Brain microvascular endothelial cell (primary cell): ENCODE measurements at regions not wholly inside any gene's neighbourhood (a gene's known extent, or its start where the extent isn't known, plus 50 kb on each side); places are given as distances from the start of the nearest gene placed in this dataset.

ENCODE experiments used
- DNase-seq: peaks from one replicate; pipeline ENCODE4 v3.0.0-alpha.2; 2020
- H3K27ac ChIP-seq: fragments of 250-450 bp; sonication (Bioruptor Pico); 2 replicates; pipeline ENCODE4 v1.5.1; 2020; ENCODE audit warnings: mild to moderate bottlenecking, moderate library complexity
- H3K27me3 ChIP-seq: fragments of 250-450 bp; sonication (Bioruptor Pico); replicated peaks from 2 replicates; pipeline ENCODE4 v1.5.1; 2020; ENCODE audit warnings: mild to moderate bottlenecking
- H3K36me3 ChIP-seq: fragments of 250-450 bp; sonication (Bioruptor Pico); replicated peaks from 2 replicates; pipeline ENCODE4 v1.5.1; 2020; ENCODE audit warnings: mild to moderate bottlenecking
- H3K4me3 ChIP-seq: 2 replicates; pipeline ENCODE4 v1.5.1; 2011; ENCODE audit warnings: low read depth, mild to moderate bottlenecking, control low read depth, low read length, moderate library complexity
- CTCF ChIP-seq: IDR thresholded peaks from 2 replicates; pipeline ENCODE4 v1.5.1; 2011; ENCODE audit warnings: low read depth, mild to moderate bottlenecking, moderate library complexity, low read length, control low read depth, inconsistent platforms; ENCODE audit errors: missing control alignments
- in situ Hi-C: cut with HindIII; loops from 2 replicates; pipeline ENCODE4 v1.10.0; 2017; ENCODE audit warnings: low sequenced_read_pairs, low pct_ligation_motif_present

- in situ Hi-C loops, result no loop called here
- H3K36me3 ChIP-seq, result no peaks in the 10 kb centered on the region
- H3K27ac ChIP-seq, result no peak overlapping the region
- H3K27me3 ChIP-seq, result no peaks in the 10 kb centered on the region
- H3K4me3 ChIP-seq, result no peak overlapping the region
- no peak for TF ChIP-seq CTCF
- DNase-seq, result no peak
Observed at GRCh38 chr22:48672387-48672786, 1155.3 kb downstream of the BRD1 start.

- no peak overlapping the region for H3K4me3 ChIP-seq
- H3K36me3 ChIP-seq, result no peaks in the 10 kb centered on the region
- DNase-seq, result no peak
- no peaks in the 10 kb centered on the region for H3K27me3 ChIP-seq
- H3K27ac ChIP-seq, result no peak overlapping the region
- TF ChIP-seq CTCF, result no peak
- in situ Hi-C loops, result no loop called here
Observed at GRCh38 chr22:48670731-48671130, 1156.9 kb downstream of the BRD1 start.

GRCh38 chr22:48669986-48670716 is 1157.5 kb downstream of the BRD1 start:
- TF ChIP-seq CTCF, result no peak
- DNase-seq, result no peak
- H3K36me3 ChIP-seq, result no peaks in the 10 kb centered on the region
- H3K27ac ChIP-seq, result no peak overlapping the region
- H3K27me3 ChIP-seq, result no peaks in the 10 kb centered on the region
- in situ Hi-C loops, result no loop called here
- H3K4me3 ChIP-seq, result no peak overlapping the region

- no peak for TF ChIP-seq CTCF
- Histone ChIP-seq H3K36me3 (no peaks in the 10 kb centered on the region), H3K4me3 (no peak overlapping the region), H3K27ac (no peak overlapping the region), H3K27me3 (no peaks in the 10 kb centered on the region)
- in situ Hi-C loops, result no loop called here
- DNase-seq, result no peak
Observed at GRCh38 chr22:48669226-48669625, 1158.4 kb downstream of the BRD1 start.

GRCh38 chr22:48667289-48667688 is 1160.4 kb downstream of the BRD1 start:
- Histone ChIP-seq H3K27me3 (no peaks in the 10 kb centered on the region), H3K4me3 (no peak overlapping the region), H3K36me3 (no peaks in the 10 kb centered on the region), H3K27ac (no peak overlapping the region)
- TF ChIP-seq CTCF, result no peak
- no peak for DNase-seq
- in situ Hi-C loops, result no loop called here

- no peak overlapping the region for H3K27ac ChIP-seq
- DNase-seq, result no peak
- no peaks in the 10 kb centered on the region for H3K27me3 ChIP-seq
- H3K36me3 ChIP-seq, result no peaks in the 10 kb centered on the region
- H3K4me3 ChIP-seq, result no peak overlapping the region
- in situ Hi-C loops, result no loop called here
- TF ChIP-seq CTCF, result no peak
Observed at GRCh38 chr22:48666620-48667019, 1161.1 kb downstream of the BRD1 start.
